GM12878 (cell line): ENCODE measurements at regions not wholly inside any gene's neighbourhood (a gene's known extent, or its start where the extent isn't known, plus 50 kb on each side); places are given as distances from the start of the nearest gene placed in this dataset.

Experiments
- CBX3 ChIP-seq: fragments of 200-600 bp; sonication (generic); IDR thresholded peaks from 2 replicates; pipeline ENCODE4 v1.6.1; 2016; ENCODE audit warnings: low read depth, borderline replicate concordance
- CHD2 ChIP-seq: IDR thresholded peaks from 2 replicates; pipeline ENCODE4 v1.6.1; 2011; ENCODE audit warnings: low read depth, low read length, improper control_type of control experiment, borderline replicate concordance
- EED ChIP-seq: sonication (generic); IDR thresholded peaks from 2 replicates; pipeline ENCODE4 v1.6.1; 2016; ENCODE audit warnings: antibody characterized with exemption, low read depth
- IRF4 ChIP-seq: IDR thresholded peaks from 2 replicates; pipeline ENCODE4 v1.6.1; 2011; ENCODE audit warnings: low read depth, low read length
- KDM1A ChIP-seq: fragments of 200-600 bp; sonication (generic); IDR thresholded peaks from 2 replicates; pipeline ENCODE4 v1.6.1; 2016; ENCODE audit warnings: borderline replicate concordance
- LARP7 ChIP-seq: fragments of 450-650 bp; IDR thresholded peaks from 2 replicates; pipeline ENCODE4 v1.6.1; 2017; ENCODE audit warnings: mild to moderate bottlenecking
- MAX ChIP-seq: IDR thresholded peaks from 2 replicates; pipeline ENCODE4 v1.6.1; 2012; ENCODE audit warnings: low read depth, low read length, improper control_type of control experiment
- MLLT1 ChIP-seq: fragments of 450-650 bp; IDR thresholded peaks from 2 replicates; pipeline ENCODE4 v1.6.1; 2016; ENCODE audit warnings: mild to moderate bottlenecking
- NRF1 ChIP-seq: conservative IDR thresholded peaks from 2 replicates; pipeline ENCODE4 v1.6.1; 2011; ENCODE audit warnings: mild to moderate bottlenecking, low read depth, low read length, improper control_type of control experiment
- POLR2A ChIP-seq: IDR thresholded peaks from 2 replicates; pipeline ENCODE4 v1.6.1; 2011; ENCODE audit warnings: low read depth, mild to moderate bottlenecking, low read length
- POU2F2 ChIP-seq: IDR thresholded peaks from 3 replicates; pipeline ENCODE4 v1.6.1; 2011; ENCODE audit warnings: low read depth, mild to moderate bottlenecking, low read length, borderline replicate concordance
- RB1 ChIP-seq: fragments of 450-650 bp; formaldehyde crosslinking; IDR thresholded peaks from 2 replicates; pipeline ENCODE4 v1.6.1; 2017; ENCODE audit warnings: mild to moderate bottlenecking, borderline replicate concordance
- SKIL ChIP-seq: fragments of 450-650 bp; IDR thresholded peaks from 2 replicates; pipeline ENCODE4 v1.6.1; 2017; ENCODE audit warnings: mild to moderate bottlenecking, low read depth, inconsistent platforms; ENCODE audit not compliant: poor library complexity, severe bottlenecking
- SP1 ChIP-seq: IDR thresholded peaks from one replicate; pipeline ENCODE4 v1.6.1; 2011; ENCODE audit warnings: low read depth, low read length
- STAT3 ChIP-seq: IDR thresholded peaks from 2 replicates; pipeline ENCODE4 v1.6.1; 2011; ENCODE audit warnings: low read depth, low read length, improper control_type of control experiment
- TARDBP ChIP-seq: IDR thresholded peaks from 2 replicates; pipeline ENCODE4 v1.6.1; 2016; ENCODE audit warnings: borderline replicate concordance

GRCh38 chr4:138598226-138598625 lies 356.1 kb upstream of the SLC7A11 start (continued):
- TF ChIP-seq MLLT1 (no peak), EED (no peak), TARDBP (no peak), POU2F2 (no peak), NRF1 (no peak), RB1 (no peak), SKIL (no peak), SP1 (no peak), IRF4 (no peak), STAT3 (no peak), POLR2A (no peak), MAX (no peak), LARP7 (no peak), CBX3 (no peak), KDM1A (no peak), CHD2 (no peak)
